RPMI8226 (cell line): ENCODE measurements at regions not wholly inside any gene's neighbourhood (a gene's known extent, or its start where the extent isn't known, plus 50 kb on each side); places are given as distances from the start of the nearest gene placed in this dataset.
"Not testable (repeated sequence)": the region's sequence is repeated elsewhere in the genome, so short reads cannot be mapped to it uniquely, and the experiment has no call there.

Experiments
- DNase-seq: peaks from one replicate; pipeline ENCODE4 v3.0.0-alpha.2; 2015

- DNase-seq: no peak
Measured at GRCh38 chr5:171542525-171543140, 123.2 kb downstream of the FGF18 start.

DNA sequence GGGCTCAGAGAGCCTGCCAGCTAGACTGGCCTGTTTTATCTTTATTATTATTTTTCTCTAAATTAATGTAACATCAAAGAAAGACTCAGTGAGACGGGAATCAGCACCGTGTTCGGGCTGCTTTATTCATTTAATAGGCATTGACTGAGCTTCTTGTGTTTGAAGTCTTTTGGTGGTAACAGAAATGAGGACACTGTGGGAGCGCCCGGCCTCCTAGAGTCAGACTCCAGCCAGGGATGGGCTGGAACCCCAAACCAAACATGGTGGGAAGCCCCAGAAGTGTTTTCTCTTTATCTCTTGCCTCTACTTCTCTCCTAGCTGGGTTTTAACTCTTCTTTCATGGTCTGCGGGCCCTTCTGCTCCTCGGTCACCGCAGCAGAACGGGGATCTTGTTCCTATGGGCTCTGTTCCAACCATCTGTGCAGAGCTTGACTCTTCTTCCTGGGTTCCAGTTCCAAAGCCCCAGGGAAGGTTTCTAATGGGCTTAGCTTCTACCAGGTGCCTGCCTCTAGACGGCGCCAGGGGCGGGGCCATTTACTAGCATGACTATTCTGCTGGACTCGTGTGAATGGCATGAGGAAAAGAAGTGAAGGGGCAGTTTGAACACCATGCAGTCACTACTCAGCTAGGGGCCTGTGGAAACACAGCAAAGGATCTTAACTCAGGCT, 123.8 kb downstream of the FGF18 start:
- no peak for DNase-seq

DNA sequence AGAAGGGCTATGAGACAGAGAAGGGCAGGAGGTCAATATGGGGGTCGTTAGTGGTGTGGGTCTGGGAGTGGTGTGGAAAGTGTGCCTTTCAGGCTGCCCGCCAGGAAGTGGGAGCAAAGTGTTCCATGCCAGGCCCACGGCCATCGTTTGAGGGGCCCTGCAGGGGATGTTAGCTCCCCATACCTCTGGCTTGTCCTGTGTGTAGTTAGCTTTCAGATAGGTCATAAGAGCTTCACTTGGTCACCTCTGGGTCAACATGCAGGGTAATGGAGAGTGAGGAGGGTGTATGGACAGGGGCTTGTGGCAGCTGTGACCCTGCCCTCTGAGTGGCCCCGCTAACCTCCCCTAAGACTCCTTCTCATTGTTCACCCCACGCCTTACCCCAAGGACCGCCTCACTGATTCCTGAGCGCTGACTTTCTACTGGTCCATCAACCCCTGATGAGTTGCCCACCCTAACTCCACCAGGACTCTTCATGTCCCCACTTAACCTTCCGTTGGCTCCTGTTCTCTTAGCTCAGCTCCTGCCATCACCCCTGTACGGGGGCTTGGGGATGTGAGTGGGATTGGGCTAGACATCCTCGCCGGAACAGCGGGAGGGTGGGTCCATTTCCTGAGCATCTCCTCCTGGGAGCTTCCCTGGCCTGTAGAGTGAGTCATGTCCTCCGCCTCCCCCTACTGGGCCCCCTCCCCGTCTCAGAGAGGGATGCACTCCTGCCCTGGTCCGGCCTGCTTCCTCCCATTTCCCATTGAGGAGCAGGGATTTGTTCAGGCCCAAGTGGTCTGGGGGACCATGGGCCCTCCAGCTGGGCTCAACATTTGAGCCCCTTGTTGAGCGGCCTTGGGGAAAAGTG, 125.7 kb downstream of the FGF18 start:
- no peak for DNase-seq

GRCh38 chr5:171549274-171549673, 129.8 kb downstream of the FGF18 start:
- no peak for DNase-seq

DNA sequence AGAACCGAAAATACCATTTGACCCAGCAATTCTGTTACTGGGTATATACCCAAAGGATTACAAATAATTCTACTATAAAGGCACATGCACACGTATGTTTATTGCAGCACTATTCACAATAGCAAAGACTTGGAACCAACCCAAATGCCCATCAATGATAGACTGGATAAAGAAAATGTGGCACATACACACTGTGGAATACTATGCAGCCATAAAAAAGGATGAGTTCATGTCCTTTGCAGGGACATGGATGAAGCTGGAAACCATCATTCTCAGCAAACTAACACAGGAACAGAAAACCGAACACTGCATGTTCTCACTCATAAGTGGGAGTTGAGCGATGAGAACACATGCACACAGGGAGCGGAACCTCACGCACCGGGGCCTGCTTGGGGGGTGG, 134.4 kb downstream of the FGF18 start:
- DNase-seq: not testable (repeated sequence)

DNA sequence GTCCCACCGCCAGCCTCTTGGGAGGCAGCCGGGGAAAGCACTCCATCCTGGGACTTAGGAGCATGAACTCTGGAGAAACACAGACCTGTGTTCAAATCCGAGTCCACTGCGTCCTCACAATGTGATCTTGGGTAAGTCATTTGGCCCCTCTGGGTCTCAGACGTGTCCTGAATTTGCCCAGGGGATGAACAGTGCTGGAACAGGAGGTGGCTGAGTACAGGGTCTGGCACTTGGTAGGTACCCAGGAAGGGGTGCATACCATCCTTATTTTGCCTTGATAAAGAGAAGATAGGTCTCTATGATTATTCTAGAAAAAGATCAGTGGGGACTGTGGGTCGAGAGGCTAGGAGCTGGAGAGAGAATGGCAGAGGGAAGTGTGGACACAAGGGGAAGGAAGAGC, 135.7 kb downstream of the FGF18 start:
- no peak for DNase-seq

- no peak for DNase-seq
Measured at GRCh38 chr5:171562822-171563221, 143.4 kb downstream of the FGF18 start.

- DNase-seq: no peak
Measured at GRCh38 chr5:171568389-171568788, 148.9 kb downstream of the FGF18 start.

DNA sequence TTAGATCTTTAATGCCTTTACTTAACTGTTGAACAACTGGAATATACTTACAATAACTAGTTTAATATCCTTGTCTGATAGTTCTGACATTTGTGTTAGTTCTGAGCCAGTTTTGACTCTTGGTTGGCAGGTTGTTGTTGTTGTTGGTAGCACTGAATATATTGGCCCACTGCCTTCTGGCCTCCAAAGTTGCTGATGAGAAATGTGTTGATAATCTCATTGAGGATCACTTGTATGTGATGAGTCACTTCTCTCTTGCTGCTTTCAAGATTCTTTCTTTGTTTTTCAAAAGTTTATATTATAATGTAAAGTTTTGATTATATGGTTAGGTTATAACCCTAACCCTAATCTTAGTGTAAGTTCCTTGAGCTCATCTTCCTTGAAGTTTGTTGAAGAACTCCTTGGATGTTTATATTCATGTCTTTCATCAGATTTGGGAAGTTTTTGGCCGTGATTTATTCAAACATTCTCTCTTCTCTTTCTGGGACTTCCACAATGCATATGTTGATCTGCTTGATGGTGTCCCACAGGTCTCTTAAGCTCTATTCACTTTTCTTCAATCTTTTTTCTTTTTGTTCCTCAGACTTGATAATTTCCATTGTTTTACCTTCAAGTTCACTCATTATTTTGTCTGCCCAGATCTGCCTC, 149.7 kb downstream of the FGF18 start:
- DNase-seq: no peak

DNA sequence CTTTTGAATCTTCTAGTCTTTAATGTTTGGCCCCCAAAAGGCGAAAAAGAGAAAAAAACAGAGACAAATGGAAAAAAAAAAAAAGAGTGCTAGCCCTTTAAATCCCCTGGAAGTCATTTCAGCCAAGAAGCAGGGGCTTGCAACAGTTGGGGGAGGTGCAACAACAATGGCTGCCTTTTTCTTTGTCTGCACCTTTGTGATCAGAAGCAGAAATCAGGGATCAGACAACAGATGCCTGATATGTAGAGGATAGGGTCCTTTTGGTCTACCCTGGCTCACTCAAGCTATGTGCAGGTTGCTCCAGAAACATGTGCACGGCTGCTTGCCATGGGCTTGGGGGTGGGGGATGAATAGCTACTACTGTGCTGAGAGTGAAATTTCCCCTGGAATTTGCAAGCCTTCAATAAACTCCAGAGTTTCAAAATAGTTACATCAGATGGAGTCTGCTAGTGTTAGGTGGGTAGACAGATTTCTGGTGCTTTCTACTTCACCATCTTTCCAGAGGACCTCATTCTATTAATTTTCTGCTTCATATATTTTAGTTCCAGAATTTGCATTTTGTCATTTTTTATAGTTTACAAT, 150.9 kb downstream of the FGF18 start:
- DNase-seq: no peak

DNA sequence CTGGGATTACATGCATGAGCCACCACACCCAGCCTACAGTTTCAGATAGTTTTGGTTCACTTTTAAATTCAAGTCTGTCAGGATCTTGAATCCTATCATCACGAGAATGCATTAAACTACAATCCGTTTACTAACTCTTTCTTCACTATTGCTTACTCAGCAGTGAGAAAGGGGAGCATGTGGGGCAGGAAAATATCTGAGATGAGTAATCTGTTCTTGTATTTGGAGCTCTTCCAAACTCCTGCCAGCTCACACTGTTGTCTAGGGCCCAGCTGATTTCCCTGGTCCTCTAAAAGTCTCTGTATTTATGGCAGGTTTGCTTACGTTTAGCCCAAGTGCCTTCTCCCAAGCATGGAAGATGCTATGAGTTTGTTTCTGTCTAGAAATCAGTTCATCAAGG, 152.2 kb downstream of the FGF18 start:
- DNase-seq: peak; percentile 72

- no peak for DNase-seq
Measured at GRCh38 chr5:171573021-171573420, 153.6 kb downstream of the FGF18 start.

- no peak for DNase-seq
Measured at GRCh38 chr5:171573451-171574225, 154.2 kb downstream of the FGF18 start.

DNA sequence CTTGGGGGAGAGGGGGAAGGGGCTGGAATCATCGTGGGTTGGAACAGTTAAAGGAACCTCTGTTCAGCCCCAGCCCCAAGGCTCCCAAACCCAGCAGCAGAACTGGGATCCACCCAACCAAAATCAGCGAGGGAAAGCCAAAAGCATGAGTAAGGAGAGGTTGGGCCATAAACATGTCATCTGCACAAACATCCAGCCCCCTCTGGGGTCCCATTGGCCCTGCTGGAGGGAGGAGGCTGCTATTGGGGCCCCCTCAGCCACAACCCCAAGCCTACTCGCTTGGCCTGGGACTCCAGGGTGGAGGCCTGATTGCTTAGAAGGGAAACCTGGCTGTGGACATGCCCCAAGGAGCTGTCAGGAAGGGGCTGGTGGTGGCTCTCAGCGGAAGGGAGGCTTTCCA, 154.9 kb downstream of the FGF18 start:
- DNase-seq: no peak

GRCh38 chr5:171575386-171575785, 155.9 kb downstream of the FGF18 start:
- DNase-seq: no peak

DNA sequence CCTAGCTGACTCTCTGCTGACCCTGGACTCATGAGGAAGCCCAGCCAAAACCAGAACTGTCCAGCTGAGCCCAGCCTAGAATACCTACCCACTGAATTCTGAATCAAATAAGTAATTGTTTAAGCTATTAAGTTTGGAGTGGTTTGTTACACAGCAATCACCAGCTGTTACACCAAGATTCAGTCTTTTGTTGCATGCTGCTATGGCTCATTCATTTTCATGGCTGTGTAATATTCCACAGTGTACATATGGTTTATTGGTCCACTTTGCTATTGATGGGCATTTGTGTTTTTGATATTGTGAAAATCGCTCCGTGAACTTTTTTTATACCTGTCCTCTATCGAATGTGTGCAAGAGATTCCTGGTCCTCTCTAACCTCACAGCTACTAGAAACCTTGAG, 156.4 kb downstream of the FGF18 start:
- DNase-seq: no peak

- no peak for DNase-seq
Measured at GRCh38 chr5:171577042-171577758, 157.8 kb downstream of the FGF18 start.

GRCh38 chr5:171578049-171578828, 158.8 kb downstream of the FGF18 start:
- no peak for DNase-seq

GRCh38 chr5:171578829-171579491, 159.5 kb downstream of the FGF18 start:
- no peak for DNase-seq

GRCh38 chr5:171579976-171580411, 160.5 kb downstream of the FGF18 start:
- no peak for DNase-seq
